Stimulated activated CD4-positive, alpha-beta T cell treated with anti-CD3 and anti-CD28 coated beads, Interleukin-4, amount 100 ng/mL, for 48 hours (primary cell): ENCODE measurements at regions not wholly inside any gene's neighbourhood (a gene's known extent, or its start where the extent isn't known, plus 50 kb on each side); places are given as distances from the start of the nearest gene placed in this dataset.

Source experiments
- DNase-seq, 2 donors: peaks; one replicate each; pipeline ENCODE4 v3.0.0-alpha.2; 2020; ENCODE audit warnings: low read depth in 2 of 2

- no peak for DNase-seq
Observed at GRCh38 chr13:105979131-105980011, 556.1 kb downstream of the EFNB2 start.

- no peak for DNase-seq
Observed at GRCh38 chr13:105974380-105974779, 561.1 kb downstream of the EFNB2 start.

GRCh38 chr13:105972811-105973590 lies 562.5 kb downstream of the EFNB2 start:
- DNase-seq: no peak

DNA sequence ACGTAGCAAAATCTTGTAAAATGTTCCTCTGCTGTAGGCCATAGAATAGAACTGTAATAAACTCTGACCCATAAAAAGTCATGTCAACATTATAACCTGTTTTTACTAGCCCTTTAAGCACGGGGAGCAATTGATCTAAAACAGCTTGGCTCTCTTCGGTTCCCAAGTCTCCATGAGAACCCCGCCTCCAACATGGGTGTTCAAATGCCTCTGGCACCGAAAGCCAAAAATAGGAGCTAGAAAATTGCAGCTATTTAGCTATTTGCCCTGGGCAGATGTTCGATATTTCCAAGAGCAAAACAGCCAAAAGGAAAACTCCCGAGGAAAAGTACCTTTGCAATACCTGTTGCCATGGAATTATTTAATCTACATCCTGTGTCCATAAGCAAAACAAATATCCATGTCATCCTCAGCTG lies 563.1 kb downstream of the EFNB2 start:
- DNase-seq: no peak

GRCh38 chr13:105971738-105972137 lies 563.7 kb downstream of the EFNB2 start:
- no peak for DNase-seq

GRCh38 chr13:105971312-105971711 lies 564.1 kb downstream of the EFNB2 start:
- DNase-seq: no peak

- no peak for DNase-seq
Observed at GRCh38 chr13:105969761-105970160, 565.7 kb downstream of the EFNB2 start.

DNA sequence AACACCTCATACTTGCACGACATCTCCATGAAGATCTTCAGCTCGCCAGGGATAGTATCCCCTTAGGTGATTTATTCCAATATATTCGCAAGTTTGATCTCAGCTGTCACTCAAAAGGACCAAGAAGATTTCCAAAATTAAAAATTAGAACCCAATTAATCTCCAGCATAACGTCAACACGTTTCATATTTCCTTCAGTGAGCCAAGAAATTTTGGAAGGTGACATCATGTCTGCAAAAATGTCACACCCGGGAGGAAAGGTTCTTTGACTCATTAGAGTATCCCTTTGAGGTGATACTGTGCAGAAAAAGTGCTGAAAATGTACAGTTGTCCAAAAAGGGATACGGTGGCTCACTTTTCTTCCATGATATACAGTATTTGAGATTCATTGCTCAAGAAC lies 569.6 kb downstream of the EFNB2 start:
- no peak for DNase-seq

DNA sequence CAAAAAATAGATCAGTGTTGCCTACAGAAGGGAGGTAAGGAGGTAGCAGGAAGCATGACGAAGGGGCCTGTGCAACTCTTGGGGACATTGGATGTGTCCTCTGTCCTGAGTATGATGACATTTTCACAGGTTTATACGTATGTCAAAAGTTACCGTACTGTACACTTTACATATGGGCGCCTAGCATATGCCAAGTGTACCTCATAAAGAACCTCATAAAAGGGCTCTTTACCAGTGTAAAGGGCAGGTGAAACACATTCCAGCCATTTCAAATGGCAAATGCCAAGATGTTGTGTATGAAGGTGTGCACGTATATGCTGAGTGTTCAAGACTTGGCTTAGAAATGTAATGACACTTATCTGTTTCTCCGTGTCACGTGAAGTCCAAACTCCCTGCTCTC lies 573.4 kb downstream of the EFNB2 start:
- no peak for DNase-seq

- DNase-seq: no peak
Observed at GRCh38 chr13:105961438-105961837, 574.0 kb downstream of the EFNB2 start.

DNA sequence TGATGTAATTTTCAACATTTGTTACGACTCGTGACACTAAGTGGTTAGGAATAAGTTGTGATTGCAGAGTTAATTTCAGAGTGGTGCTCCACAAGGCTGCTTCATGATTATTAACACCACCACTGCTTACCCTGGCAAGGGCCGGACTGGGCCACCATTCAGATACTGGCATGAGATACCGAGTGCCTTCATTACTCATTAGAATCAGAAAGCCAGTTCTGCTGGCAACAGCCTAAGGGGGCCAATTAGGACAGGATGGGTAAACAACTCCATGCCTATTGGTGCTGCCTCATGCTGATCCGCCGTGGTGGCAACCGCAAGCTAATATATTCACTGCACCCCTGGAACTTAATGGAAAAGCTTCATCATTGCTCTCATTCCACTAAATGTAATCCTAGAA lies 575.1 kb downstream of the EFNB2 start:
- no peak for DNase-seq

DNA sequence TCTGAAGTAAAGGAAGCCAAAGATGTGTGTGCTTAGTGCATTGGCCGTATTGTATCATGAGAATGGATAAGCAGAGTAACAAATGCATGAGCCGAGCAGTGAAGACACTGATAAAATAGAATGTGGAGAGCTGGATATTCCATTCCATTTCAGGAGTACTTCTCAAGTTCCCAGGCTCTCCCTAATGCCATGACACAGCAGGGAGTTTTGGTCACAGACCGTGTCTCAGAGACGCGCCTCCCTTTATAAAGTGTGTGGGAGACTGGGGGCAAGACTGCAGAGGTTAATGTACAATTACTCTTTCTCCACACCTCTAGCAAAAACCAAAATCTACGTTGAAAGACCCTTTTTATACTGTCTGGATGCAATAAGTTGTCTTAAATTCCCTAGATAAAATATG lies 575.6 kb downstream of the EFNB2 start:
- no peak for DNase-seq

DNA sequence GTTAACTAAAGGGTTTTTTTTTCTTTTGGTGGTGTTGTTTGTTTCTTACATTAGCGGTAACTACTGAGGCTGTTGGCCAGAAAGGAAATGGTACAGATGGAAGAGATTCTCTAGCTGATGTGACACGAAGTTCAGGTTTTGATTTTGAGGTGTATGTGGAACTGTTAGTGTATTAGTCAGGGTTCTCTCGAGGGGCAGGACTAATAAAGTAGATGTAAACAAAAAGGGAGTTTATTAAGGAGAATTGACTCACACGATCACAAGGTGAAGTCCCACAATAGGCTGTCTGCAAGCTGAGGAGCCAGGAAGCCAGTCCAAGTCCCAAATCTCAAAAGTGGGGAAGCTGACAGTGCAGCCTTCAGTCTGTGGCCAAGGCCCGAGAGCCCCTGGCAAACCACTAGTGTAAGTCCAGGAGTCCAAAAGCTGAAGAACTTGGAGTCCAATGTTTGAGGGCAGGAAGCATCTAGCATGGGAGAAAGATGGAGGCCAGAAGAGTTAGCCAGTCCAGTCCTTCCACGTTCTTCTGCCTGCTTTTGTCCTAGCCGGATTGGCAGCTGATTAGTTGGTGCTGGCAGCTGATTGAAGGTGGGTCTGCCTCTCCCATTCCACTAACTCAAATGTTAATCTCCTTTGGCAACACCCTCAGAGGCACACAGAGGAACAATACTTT lies 577.6 kb downstream of the EFNB2 start:
- no peak for DNase-seq

GRCh38 chr13:105956921-105957320 lies 578.5 kb downstream of the EFNB2 start:
- DNase-seq: no peak

DNA sequence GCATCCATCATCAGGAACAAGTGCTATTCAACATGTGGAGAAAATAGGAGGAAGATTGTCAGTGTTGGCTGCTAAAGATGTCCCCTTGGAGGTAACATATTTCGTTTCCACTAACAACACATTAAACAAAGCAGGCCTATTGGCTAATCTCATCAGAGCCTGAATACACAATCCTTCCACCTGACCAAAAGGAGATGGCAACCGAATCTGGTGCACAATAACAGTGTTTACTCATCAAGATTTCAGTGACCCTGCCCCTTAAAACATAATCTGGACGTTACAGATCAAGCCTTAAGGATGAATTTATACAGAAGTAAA lies 582.5 kb downstream of the EFNB2 start:
- no peak for DNase-seq

DNA sequence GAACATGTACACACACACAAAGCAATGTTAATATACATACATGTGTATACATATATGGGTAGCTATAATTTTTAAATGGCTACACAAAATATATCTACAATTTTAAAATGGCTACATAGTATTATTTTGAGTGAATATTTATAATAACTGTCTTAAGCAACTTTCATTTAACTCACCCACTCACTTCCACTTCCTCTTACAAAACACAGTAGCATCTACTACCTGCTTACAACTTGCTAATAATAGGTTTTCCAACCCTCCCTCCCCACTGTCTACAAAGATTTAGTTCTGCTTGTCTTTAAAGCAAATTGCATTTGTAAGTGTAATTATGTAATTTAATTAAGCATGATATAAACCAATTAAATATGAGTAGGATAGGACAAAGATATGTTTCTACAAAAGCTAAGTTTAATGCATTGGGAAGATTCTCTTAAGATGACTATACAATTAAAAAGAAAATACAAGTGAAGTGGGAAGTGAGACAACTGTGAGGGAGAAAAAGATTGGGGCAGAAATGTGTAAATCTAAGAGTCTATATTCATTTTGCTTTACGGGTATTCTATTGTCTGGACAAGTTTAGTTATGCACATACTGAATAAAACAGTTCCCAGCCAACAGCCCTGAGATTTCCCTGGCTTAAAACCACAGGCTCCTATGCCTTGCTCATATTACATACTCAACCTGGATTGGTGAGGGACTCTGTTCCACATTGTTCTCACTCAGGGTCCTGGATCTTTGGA lies 583.1 kb downstream of the EFNB2 start:
- no peak for DNase-seq

DNA sequence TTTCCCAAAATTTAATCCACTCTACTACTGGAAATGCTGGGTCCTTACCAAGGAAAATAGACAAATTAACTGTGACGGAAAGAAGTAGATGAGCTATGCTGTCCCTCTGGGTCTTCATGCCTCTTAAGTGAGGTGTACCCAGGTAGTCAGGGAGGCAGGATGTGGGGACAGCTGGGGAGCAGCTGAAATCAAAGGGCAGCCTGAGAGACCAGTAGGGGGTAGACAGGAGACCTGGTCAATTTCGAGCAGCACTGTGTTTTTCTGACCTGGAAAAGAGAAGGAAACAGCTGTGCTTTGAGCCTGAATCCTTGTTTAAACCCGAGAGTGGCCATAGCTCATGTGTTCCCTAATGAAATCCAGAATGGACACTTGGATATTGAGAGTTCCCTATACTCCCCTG lies 587.3 kb downstream of the EFNB2 start:
- DNase-seq: no peak

- DNase-seq: no peak
Observed at GRCh38 chr13:105940882-105941281, 594.6 kb downstream of the EFNB2 start.

DNA sequence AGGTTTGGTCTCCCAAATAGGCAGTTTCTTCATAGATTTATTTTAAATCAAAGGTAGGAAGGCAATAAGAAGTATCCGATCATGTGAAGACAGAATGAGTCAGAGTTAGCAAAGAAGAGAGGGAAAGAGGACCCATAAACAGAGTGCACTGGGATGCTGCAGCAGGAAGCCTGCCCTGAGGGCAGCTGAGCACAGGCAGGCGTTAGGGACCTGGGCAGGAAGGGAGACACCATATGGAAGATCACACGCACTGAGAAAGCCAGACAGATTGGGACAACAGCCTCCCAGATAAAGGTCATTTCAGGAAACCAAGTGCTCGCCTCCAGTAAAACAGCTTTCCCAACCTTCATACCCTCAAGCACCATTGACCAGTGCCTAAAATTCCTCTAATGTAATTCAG lies 598.0 kb downstream of the EFNB2 start:
- DNase-seq: no peak

DNA sequence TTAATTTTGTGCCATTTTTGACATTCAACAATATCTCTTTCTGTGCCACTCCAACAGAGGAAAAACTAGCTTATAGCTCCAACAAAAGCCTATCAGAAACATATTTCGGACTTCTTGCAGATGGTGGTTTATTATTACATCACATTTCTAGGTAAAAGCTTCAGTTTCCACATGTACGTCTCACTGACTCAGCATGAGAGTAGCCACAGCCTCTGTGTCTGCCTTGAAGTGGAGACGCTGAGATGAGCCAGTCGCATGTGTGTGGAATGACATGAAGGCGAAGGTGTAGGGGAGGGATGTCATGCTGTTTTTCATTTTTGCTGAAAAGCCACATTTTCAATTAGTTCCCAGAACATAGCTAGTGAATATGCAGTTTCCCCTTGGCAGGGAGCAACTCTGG lies 598.6 kb downstream of the EFNB2 start:
- DNase-seq: no peak

- DNase-seq: no peak
Observed at GRCh38 chr13:105929505-105929904, 606.0 kb downstream of the EFNB2 start.

DNA sequence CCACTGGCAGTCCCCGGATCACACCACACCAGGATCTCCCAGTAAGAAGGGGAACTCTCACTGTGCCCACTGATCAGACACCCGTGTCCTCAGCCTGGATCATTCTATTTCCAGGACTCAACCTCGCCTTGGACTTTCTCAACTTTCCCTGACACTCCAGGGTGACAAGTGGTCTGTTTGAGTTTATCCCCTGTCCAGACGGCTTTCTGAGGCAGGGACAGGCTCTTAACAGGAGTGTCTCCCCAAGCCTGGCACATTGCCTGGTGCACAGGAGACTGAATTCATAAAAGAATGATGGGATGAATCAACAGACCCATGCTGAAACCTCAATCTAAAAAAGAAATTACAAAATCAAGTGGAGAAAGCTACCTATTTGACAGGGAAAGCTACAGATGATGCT lies 606.6 kb downstream of the EFNB2 start:
- DNase-seq: no peak
